Skeletal muscle tissue (tissue), 3 donors: ENCODE measurements at regions not wholly inside any gene's neighbourhood (a gene's known extent, or its start where the extent isn't known, plus 50 kb on each side); places are given as distances from the start of the nearest gene placed in this dataset.

Experiments used
- H3K27ac ChIP-seq: one replicate; pipeline ENCODE4 v1.7.0; 2013; ENCODE audit warnings: mild to moderate bottlenecking, low read depth, low read length, inconsistent platforms
- H3K27me3 ChIP-seq, 3 donors: one replicate each; pipeline ENCODE4 v1.7.0; 2013; ENCODE audit warnings: low read length in 3 of 3; ENCODE audit not compliant: control insufficient read depth in 3 of 3, insufficient read depth in 3 of 3
- H3K36me3 ChIP-seq, 3 donors: one replicate each; pipeline ENCODE4 v1.7.0; 2013; ENCODE audit warnings: low read length in 3 of 3; ENCODE audit not compliant: control insufficient read depth in 3 of 3, insufficient read depth in 3 of 3
- H3K4me1 ChIP-seq, 3 donors: one replicate each; pipeline ENCODE4 v1.7.0; 2013; ENCODE audit warnings: low read length in 3 of 3, mild to moderate bottlenecking in 3 of 3; ENCODE audit not compliant: control insufficient read depth in 3 of 3, insufficient read depth in 3 of 3
- H3K4me3 ChIP-seq, 3 donors: one replicate each; pipeline ENCODE4 v1.7.0; 2013; ENCODE audit warnings: low read length in 3 of 3
- H3K9ac ChIP-seq, 3 donors: one replicate each; pipeline ENCODE4 v1.7.0; 2013; ENCODE audit warnings: low read length in 3 of 3, mild to moderate bottlenecking in 3 of 3, moderate library complexity in 2 of 3, low read depth in 1 of 3
- H3K9me3 ChIP-seq, 3 donors: one replicate each; pipeline ENCODE4 v1.7.0; 2013; ENCODE audit warnings: low read length in 3 of 3; ENCODE audit not compliant: control insufficient read depth in 3 of 3
- donor health status: Osteomylitis.

- Histone ChIP-seq H3K36me3 (no peaks in the 10 kb centered on the region), H3K4me1 (peaks cover 0 to 6% (median 0%) of the 10 kb centered on the region in 3 donors), H3K27ac (no peak overlapping the region), H3K9ac (no peak overlapping the region), H3K4me3 (no peak overlapping the region), H3K9me3 (no peaks in the 10 kb centered on the region), H3K27me3 (no peaks in the 10 kb centered on the region)
Measured at GRCh38 chr11:92340839-92341238, 116.2 kb downstream of the FAT3 start.

- H3K9me3 ChIP-seq = no peaks in the 10 kb centered on the region
Measured at GRCh38 chr11:92342034-92342720, 117.6 kb downstream of the FAT3 start.

GRCh38 chr11:92342886-92343285 lies 118.3 kb downstream of the FAT3 start:
- Histone ChIP-seq H3K4me1 (peaks cover 0 to 6% (median 0%) of the 10 kb centered on the region in 3 donors), H3K4me3 (no peak overlapping the region), H3K9ac (no peak overlapping the region), H3K27me3 (no peaks in the 10 kb centered on the region), H3K9me3 (no peaks in the 10 kb centered on the region), H3K36me3 (no peaks in the 10 kb centered on the region), H3K27ac (no peak overlapping the region)

More at GRCh38 chr11:92342034-92342720, 117.6 kb downstream of the FAT3 start:
- no peak overlapping the region for H3K4me3 ChIP-seq
- no peak overlapping the region for H3K27ac ChIP-seq
- H3K9ac ChIP-seq = no peak overlapping the region
- H3K27me3 ChIP-seq = no peaks in the 10 kb centered on the region
- H3K4me1 ChIP-seq = peaks cover 0 to 6% (median 0%) of the 10 kb centered on the region in 3 donors
- no peaks in the 10 kb centered on the region for H3K36me3 ChIP-seq

GRCh38 chr11:92346220-92346619 lies 121.6 kb downstream of the FAT3 start:
- Histone ChIP-seq H3K4me1 (peaks cover 0 to 6% (median 0%) of the 10 kb centered on the region in 3 donors), H3K9me3 (no peaks in the 10 kb centered on the region), H3K36me3 (no peaks in the 10 kb centered on the region), H3K9ac (no peak overlapping the region), H3K27ac (no peak overlapping the region), H3K4me3 (no peak overlapping the region), H3K27me3 (no peaks in the 10 kb centered on the region)

DNA sequence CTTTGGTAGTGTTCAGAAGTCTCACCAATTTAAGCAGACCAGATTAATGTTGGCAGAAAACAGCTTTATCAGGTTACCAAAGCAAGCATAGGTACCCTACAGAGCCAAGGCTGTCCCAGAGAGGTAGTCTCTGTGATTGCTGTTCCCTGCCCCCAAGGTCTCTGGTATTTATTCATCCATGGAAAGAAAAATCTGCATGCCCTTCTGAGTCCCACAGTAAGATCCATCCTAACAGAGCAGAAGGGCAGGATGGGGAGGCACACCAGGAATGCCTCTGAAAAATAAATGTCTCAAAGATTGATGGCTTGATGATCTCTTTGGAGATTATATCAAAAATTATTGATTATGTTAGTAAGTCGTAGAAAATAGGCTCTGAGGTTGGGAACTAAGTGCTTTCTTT lies 122.8 kb downstream of the FAT3 start:
- no peaks in the 10 kb centered on the region for H3K9me3 ChIP-seq
- H3K4me1 ChIP-seq = peaks cover 0 to 6% (median 0%) of the 10 kb centered on the region in 3 donors
- peaks cover 0 to 2% (median 0%) of the 10 kb centered on the region in 3 donors for H3K27me3 ChIP-seq
- no peak overlapping the region for H3K4me3 ChIP-seq
- no peak overlapping the region for H3K9ac ChIP-seq
- no peaks in the 10 kb centered on the region for H3K36me3 ChIP-seq
- no peak overlapping the region for H3K27ac ChIP-seq

- H3K9ac ChIP-seq = no peak overlapping the region
Measured at GRCh38 chr11:92349486-92350156, 125.0 kb downstream of the FAT3 start.

GRCh38 chr11:92357344-92357743 lies 132.7 kb downstream of the FAT3 start:
- no peaks in the 10 kb centered on the region for H3K27me3 ChIP-seq
- H3K27ac ChIP-seq = no peak overlapping the region
- H3K9me3 ChIP-seq = no peaks in the 10 kb centered on the region
- H3K9ac ChIP-seq = no peak overlapping the region
- no peak overlapping the region for H3K4me3 ChIP-seq
- no peaks in the 10 kb centered on the region for H3K36me3 ChIP-seq
- H3K4me1 ChIP-seq = no peaks in the 10 kb centered on the region

More at GRCh38 chr11:92349486-92350156, 125.0 kb downstream of the FAT3 start:
- Histone ChIP-seq H3K27me3 (peaks cover 0 to 2% (median 0%) of the 10 kb centered on the region in 3 donors), H3K9me3 (no peaks in the 10 kb centered on the region), H3K4me1 (no peaks in the 10 kb centered on the region), H3K4me3 (no peak overlapping the region), H3K36me3 (no peaks in the 10 kb centered on the region), H3K27ac (no peak overlapping the region)

DNA sequence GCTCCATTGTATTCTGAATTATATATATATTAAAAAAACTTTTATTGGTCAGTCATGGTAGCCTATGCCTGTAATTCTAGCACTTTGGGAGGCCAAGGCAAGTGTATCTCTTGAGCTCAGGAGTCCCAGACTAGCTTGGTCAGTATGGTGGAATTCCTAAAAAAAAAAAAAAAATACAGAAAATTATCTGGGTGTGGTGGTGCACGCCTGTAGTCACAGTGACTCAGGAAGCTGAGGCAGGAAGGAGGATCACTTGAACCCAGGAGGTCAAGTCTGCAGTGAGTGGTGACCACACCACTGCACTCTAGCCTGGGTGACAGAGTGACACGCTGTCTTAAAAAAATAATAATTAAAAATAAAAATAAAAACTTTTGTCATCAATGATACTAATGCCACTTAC lies 133.2 kb downstream of the FAT3 start:
- no peak overlapping the region for H3K27ac ChIP-seq
- H3K4me1 ChIP-seq = no peaks in the 10 kb centered on the region
- H3K9me3 ChIP-seq = no peaks in the 10 kb centered on the region
- H3K9ac ChIP-seq = no peak overlapping the region
- H3K4me3 ChIP-seq = no peak overlapping the region
- H3K36me3 ChIP-seq = no peaks in the 10 kb centered on the region
- no peaks in the 10 kb centered on the region for H3K27me3 ChIP-seq

DNA sequence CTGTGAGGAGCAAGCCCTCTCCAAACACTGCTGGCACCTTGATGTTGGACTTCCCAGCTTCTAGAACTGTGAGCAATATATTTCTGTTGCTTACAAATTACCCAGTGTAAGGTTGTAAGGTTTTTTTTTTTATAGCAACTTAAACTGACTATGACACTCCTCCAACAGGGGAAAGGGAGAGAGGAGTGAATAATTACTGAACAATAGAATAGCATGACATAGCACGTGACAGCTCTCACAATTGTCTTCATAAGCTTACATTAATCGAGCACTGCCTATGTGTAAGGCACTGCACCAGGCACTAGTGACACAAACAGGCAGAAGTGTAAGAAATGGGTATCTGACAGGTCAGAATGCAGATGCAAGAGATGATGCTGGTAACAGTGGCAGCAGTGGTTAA lies 136.9 kb downstream of the FAT3 start:
- Histone ChIP-seq H3K36me3 (no peaks in the 10 kb centered on the region), H3K4me3 (no peak overlapping the region), H3K27me3 (no peaks in the 10 kb centered on the region), H3K9me3 (no peaks in the 10 kb centered on the region), H3K9ac (no peak overlapping the region), H3K27ac (no peak overlapping the region), H3K4me1 (no peaks in the 10 kb centered on the region)

GRCh38 chr11:92362989-92363388 lies 138.4 kb downstream of the FAT3 start:
- H3K27ac ChIP-seq = no peak overlapping the region
- no peaks in the 10 kb centered on the region for H3K36me3 ChIP-seq
- H3K9ac ChIP-seq = no peak overlapping the region
- H3K9me3 ChIP-seq = no peaks in the 10 kb centered on the region
- no peak overlapping the region for H3K4me3 ChIP-seq
- no peaks in the 10 kb centered on the region for H3K27me3 ChIP-seq
- H3K4me1 ChIP-seq = no peaks in the 10 kb centered on the region
